Thyroid gland (tissue), 4 donors: ENCODE measurements at regions not wholly inside any gene's neighbourhood (a gene's known extent, or its start where the extent isn't known, plus 50 kb on each side); places are given as distances from the start of the nearest gene placed in this dataset.
"Not testable (repeated sequence)": the region's sequence is repeated elsewhere in the genome, so short reads cannot be mapped to it uniquely, and the experiment has no call there.

ENCODE experiments used
- DNase-seq, 2 donors: peaks; one replicate each; pipeline ENCODE4 v3.0.0-alpha.2; 2019
- H3K27ac ChIP-seq, 3 donors: fragments of 200-600 bp; sonication (generic); 1 replicate in 2 of 3; 2 replicates in 1 of 3; pipeline ENCODE4 v1.5.1; 2016 to 2019; ENCODE audit warnings: mild to moderate bottlenecking in 1 of 3, moderate library complexity in 1 of 3
- H3K27me3 ChIP-seq: fragments of 200-600 bp; sonication (generic); one replicate; pipeline ENCODE4 v1.5.1; 2019
- H3K36me3 ChIP-seq, 2 donors: fragments of 200-600 bp; sonication (generic); one replicate each; pipeline ENCODE4 v1.5.1; 2016 to 2019
- H3K4me1 ChIP-seq, 2 donors: fragments of 200-600 bp; sonication (generic); one replicate each; pipeline ENCODE4 v1.5.1; 2017 to 2019
- H3K4me3 ChIP-seq, 3 donors: fragments of 200-600 bp; sonication (generic); replicated peaks in 1 of 3; 1 replicate in 2 of 3; 2 replicates in 1 of 3; pipeline ENCODE4 v1.5.1; 2016; ENCODE audit warnings: mild to moderate bottlenecking in 1 of 3
- H3K9me3 ChIP-seq: fragments of 200-600 bp; sonication (generic); one replicate; pipeline ENCODE4 v1.5.1; 2017
- POLR2A ChIP-seq, 2 donors: fragments of 450-650 bp; IDR thresholded peaks; one replicate each; pipeline ENCODE4 v1.6.1; 2017; ENCODE audit warnings: antibody characterized with exemption in 2 of 2, mild to moderate bottlenecking in 2 of 2, moderate library complexity in 1 of 2
- WGBS, 2 donors: methylation state at CpG; one replicate each; pipeline ENCODE4 v1.1.5; 2017; 5-methylcytosine and 5-hydroxymethylcytosine counted together
- intact Hi-C: fragments of 100-400 bp; cut with DNase I; formaldehyde crosslinking; loops from one replicate; pipeline ENCODE4 v1.15.1; 2023
- TF ChIP-seq, protein P1 (sequence below), 6 experiments: fragments of 200-600 bp in 3 of 6; fragments of 450-650 bp in 3 of 6; sonication (generic) in 3 of 6; IDR thresholded peaks; one replicate each; pipeline ENCODE4 v1.5.1; 2016 to 2019; ENCODE audit warnings: antibody characterized with exemption in 6 of 6, mild to moderate bottlenecking in 2 of 6, inconsistent platforms in 1 of 6, moderate library complexity in 1 of 6

DNA sequence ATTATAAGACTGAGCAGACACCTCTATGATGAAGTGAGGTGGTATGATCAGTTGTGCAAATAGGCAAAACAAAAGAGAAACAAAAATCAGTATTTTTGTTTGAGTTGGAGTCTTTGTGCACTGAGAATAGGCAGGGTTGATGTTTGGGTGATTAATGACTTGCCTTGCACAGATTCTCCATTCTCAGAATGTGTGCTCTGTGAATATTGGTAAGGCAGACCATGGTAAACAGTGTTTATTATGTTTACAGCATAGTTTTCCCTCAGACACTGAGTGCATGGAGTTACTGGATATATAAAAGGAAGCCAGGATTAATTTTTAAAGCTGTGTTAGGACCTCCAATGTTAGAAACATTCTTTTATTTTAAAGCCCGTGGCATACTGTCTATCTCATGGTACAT, 240.2 kb upstream of the MAGEB16 start:
- no peak for DNase-seq
- Histone ChIP-seq H3K36me3 (no peaks in the 10 kb centered on the region), H3K27me3 (no peaks in the 10 kb centered on the region), H3K4me3 (no peak overlapping the region), H3K9me3 (no peaks in the 10 kb centered on the region), H3K4me1 (no peaks in the 10 kb centered on the region), H3K27ac (no peak overlapping the region)
- TF ChIP-seq, protein P1, sequence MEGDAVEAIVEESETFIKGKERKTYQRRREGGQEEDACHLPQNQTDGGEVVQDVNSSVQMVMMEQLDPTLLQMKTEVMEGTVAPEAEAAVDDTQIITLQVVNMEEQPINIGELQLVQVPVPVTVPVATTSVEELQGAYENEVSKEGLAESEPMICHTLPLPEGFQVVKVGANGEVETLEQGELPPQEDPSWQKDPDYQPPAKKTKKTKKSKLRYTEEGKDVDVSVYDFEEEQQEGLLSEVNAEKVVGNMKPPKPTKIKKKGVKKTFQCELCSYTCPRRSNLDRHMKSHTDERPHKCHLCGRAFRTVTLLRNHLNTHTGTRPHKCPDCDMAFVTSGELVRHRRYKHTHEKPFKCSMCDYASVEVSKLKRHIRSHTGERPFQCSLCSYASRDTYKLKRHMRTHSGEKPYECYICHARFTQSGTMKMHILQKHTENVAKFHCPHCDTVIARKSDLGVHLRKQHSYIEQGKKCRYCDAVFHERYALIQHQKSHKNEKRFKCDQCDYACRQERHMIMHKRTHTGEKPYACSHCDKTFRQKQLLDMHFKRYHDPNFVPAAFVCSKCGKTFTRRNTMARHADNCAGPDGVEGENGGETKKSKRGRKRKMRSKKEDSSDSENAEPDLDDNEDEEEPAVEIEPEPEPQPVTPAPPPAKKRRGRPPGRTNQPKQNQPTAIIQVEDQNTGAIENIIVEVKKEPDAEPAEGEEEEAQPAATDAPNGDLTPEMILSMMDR (IDR thresholded peaks at IDR 0.05), result no peak
- TF ChIP-seq POLR2A (IDR thresholded peaks at IDR 0.05), result no peak
- 86 to 87% methylated on average over 1 of the region's 1 CpG for WGBS, 2 donors
- intact Hi-C loops, result no loop called here

DNA sequence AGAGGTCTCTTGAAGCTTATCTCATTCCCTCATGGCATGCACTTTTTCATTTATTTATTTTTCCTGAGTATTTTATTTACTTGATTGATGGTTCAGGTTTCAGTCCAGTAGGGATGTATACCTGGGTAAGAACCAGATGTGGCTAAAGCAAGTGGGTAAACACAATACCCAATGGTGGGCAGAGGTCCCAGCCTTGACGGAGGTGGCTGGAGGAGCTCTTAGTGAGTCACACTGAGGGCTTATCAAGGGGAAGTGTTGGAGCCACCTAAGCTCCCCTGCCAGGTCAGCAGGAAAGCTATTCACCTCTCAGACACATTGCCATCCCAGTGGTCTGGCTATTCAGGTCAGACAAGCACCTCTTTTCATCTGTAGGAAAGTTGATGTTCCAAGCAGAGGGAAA, 236.2 kb upstream of the MAGEB16 start:
- no peak for DNase-seq
- no peaks in the 10 kb centered on the region for H3K4me1 ChIP-seq
- intact Hi-C loops, result no loop called here

DNA sequence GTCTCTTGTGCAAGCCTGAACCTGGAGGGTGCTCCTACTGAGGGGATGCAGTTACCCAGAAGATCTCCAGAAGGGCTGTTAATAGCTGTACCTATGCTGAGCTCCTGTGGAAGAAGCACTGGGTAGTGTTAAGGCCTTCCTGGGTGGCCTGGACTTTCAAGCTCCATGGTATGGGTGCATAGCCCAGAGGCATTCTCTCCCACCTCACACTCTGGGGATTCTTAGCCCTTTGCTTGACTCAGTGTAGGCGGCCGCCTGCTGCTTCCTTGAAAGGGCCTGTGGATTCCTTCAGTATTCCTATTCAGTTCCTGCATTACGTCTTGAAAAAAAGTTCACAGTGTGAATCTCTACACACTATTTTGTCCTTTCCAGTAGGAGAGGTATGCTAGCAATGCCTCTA, 235.7 kb upstream of the MAGEB16 start:
- H3K27me3 ChIP-seq, result no peaks in the 10 kb centered on the region
- no peaks in the 10 kb centered on the region for H3K9me3 ChIP-seq
- TF ChIP-seq POLR2A (IDR thresholded peaks at IDR 0.05), result no peak
- TF ChIP-seq, protein P1 (IDR thresholded peaks at IDR 0.05), result no peak
- no peak overlapping the region for H3K4me3 ChIP-seq
- intact Hi-C loops, result no loop called here
- H3K27ac ChIP-seq, result no peak overlapping the region
- H3K36me3 ChIP-seq, result no peaks in the 10 kb centered on the region
- no peaks in the 10 kb centered on the region for H3K4me1 ChIP-seq
- WGBS, 2 donors, result 93 to 98% methylated on average over 3 of the region's 3 CpGs
- no peak for DNase-seq

More for the DNA sequence above, 236.2 kb upstream of the MAGEB16 start:
- WGBS, 2 donors, result 83 to 86% methylated on average over 1 of the region's 1 CpG
- no peak overlapping the region for H3K27ac ChIP-seq
- H3K36me3 ChIP-seq, result no peaks in the 10 kb centered on the region
- H3K4me3 ChIP-seq, result no peak overlapping the region
- H3K9me3 ChIP-seq, result no peaks in the 10 kb centered on the region
- no peak for TF ChIP-seq POLR2A (IDR thresholded peaks at IDR 0.05)
- TF ChIP-seq, protein P1 (IDR thresholded peaks at IDR 0.05), result no peak
- no peaks in the 10 kb centered on the region for H3K27me3 ChIP-seq

DNA sequence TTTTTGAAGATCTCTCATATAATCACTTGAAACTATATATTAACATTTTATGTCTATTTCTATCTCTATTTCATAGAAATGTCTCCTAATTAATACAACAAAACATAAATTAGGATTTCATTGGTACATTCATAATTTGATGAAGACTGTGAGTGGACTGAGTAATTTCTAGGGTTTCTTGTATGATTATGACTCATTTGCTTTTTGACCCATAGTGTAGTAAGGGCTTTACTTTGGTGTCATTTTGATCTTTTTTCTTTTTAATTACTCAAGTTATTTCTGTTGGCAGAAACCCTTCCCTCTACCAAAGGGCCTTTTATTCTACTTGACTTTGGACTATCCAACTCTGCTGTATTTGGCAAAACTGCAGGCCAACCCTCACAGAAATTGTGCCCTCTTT, 207.9 kb upstream of the MAGEB16 start:
- H3K27me3 ChIP-seq, result no peaks in the 10 kb centered on the region
- TF ChIP-seq POLR2A (IDR thresholded peaks at IDR 0.05), result no peak
- TF ChIP-seq, protein P1 (IDR thresholded peaks at IDR 0.05), result no peak
- no peaks in the 10 kb centered on the region for H3K9me3 ChIP-seq
- intact Hi-C loops, result no loop called here
- H3K4me3 ChIP-seq, result no peak overlapping the region
- no peak overlapping the region for H3K27ac ChIP-seq
- no peaks in the 10 kb centered on the region for H3K4me1 ChIP-seq
- DNase-seq, result no peak
- H3K36me3 ChIP-seq, result no peaks in the 10 kb centered on the region

DNA sequence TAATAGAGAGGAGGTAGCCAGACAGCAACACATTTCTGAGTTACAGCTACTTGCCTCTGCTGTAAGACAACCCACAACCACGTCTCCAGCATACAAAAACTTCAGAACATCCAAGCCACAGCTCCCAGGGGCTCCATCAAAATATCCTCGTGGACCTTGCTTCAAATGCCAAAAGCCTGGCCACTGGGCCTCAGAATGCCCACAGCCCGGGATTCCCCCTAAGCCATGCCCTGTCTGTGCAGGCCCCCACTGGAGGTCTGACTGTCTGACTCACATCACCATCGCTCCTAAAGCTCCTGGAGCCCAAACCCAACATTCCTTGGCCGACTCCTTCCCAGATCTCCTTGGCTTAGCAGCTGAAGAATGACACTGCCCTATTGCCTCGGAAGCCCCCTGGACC, 186.6 kb upstream of the MAGEB16 start:
- WGBS, 2 donors, result 89 to 90% methylated on average over 2 to 3 of the region's 6 CpGs
- H3K4me1 ChIP-seq, H3K27me3 ChIP-seq, H3K27ac ChIP-seq, H3K36me3 ChIP-seq, DNase-seq, H3K9me3 ChIP-seq, H3K4me3 ChIP-seq, intact Hi-C loops: not testable (repeated sequence)

DNA sequence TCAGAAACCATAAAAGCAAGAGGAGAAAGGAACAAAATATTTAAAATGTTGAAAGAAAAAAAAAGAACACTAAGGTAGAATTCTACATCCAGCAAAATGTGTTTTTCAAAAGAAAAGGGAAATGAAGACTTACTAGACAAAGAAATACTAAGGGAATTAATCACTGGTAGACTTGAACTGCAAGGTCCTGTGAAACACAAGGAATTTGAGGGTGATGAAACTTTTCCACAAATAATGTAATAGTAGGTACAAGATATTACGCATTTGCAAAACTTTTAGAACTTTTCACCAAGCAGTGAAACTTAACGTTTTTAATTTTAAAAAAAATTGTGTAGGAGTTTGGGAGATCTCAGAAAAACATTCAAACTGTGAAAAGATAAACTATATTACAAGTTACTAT, 180.3 kb upstream of the MAGEB16 start:
- Histone ChIP-seq H3K36me3 (no peaks in the 10 kb centered on the region), H3K9me3 (no peaks in the 10 kb centered on the region), H3K27ac (no peak overlapping the region), H3K4me1 (no peaks in the 10 kb centered on the region), H3K4me3 (no peak overlapping the region), H3K27me3 (no peaks in the 10 kb centered on the region)
- WGBS, 2 donors, result 80 to 88% methylated on average over 2 of the region's 2 CpGs
- no peak for DNase-seq
- intact Hi-C loops, result no loop called here
- TF ChIP-seq, protein P1 (IDR thresholded peaks at IDR 0.05), result no peak
- no peak for TF ChIP-seq POLR2A (IDR thresholded peaks at IDR 0.05)
